ENCODE measurements at regions not wholly inside any gene's neighbourhood (a gene's known extent, or its start where the extent isn't known, plus 50 kb on each side); places are given as distances from the start of the nearest gene placed in this dataset.

DNA sequence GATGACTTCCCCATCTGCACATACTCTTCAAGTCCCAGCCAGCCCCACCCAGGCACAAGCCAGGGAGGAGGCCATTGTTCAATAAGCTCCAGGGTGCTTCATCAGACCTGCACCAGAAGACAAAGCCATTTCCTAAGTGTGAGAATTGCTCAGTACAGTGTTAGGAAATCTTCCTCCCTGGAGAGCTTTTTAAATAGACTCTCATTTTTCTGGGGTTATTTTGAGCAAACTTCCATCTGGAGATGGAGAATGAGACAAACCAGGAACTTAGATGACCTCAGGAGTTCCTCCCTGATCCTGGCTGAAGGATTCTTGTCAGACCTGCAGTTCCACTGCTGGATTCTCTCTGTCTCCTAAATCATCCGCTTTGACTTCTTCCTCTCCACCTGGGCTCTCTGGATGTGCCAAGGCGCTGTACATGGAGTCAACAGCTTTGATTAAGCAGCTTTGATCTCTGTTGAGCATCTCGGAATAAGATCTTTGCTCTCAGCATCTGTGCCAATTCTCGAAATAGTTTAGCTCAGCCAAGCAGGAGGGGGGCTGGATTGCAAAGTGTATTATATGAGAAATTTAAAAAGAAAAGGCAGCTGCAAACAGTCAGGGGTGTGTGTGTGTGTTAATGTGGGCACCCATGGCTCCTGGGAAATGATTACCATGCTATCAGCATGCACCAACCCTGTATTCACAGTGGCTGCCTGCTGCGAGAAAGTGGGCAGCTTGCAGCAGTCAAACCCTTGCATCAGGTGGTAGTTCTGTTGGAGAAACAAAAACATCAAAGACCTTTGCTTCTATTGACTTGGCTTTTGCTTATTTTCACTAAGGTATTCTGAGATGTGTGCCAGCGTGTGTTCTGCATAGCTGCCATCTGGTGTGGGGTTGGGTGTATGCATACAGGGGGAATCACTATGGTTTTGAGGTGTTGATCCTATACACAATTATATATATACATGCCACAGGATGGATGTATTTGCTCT lies 70.2 kb upstream of the NAV2 start:
- DNase-seq (no peak), ATAC-seq (ENCODE audit: insufficient read depth, low FRiP score) (no peak)
- Histone ChIP-seq H3K27ac (ENCODE audit: low read depth in 1 of 2, low read length in 1 of 2) (peak overlapping the region in 1 of 2 donors; percentile 14), H3K9me3 (ENCODE audit: control insufficient read depth in 4 of 4, insufficient read depth in 3 of 4, low read length in 3 of 4) (no peaks in the 10 kb centered on the region), H3K4me3 (no peak overlapping the region), H3K4me1 (ENCODE audit: control insufficient read depth in 5 of 5, insufficient read depth in 5 of 5, low read length in 5 of 5) (peaks cover 0 to 17% (median 1%) of the 10 kb centered on the region in 5 donors), H3K36me3 (ENCODE audit: control insufficient read depth in 4 of 4, insufficient read depth in 4 of 4, low read length in 4 of 4) (no peaks in the 10 kb centered on the region), H3K9ac (ENCODE audit: insufficient read depth in 1 of 2, low read length in 2 of 2) (no peak overlapping the region), H3K27me3 (ENCODE audit: control insufficient read depth in 3 of 3, insufficient read depth in 3 of 3, low read length in 2 of 3) (no peaks in the 10 kb centered on the region)
- TF ChIP-seq, protein P1, sequence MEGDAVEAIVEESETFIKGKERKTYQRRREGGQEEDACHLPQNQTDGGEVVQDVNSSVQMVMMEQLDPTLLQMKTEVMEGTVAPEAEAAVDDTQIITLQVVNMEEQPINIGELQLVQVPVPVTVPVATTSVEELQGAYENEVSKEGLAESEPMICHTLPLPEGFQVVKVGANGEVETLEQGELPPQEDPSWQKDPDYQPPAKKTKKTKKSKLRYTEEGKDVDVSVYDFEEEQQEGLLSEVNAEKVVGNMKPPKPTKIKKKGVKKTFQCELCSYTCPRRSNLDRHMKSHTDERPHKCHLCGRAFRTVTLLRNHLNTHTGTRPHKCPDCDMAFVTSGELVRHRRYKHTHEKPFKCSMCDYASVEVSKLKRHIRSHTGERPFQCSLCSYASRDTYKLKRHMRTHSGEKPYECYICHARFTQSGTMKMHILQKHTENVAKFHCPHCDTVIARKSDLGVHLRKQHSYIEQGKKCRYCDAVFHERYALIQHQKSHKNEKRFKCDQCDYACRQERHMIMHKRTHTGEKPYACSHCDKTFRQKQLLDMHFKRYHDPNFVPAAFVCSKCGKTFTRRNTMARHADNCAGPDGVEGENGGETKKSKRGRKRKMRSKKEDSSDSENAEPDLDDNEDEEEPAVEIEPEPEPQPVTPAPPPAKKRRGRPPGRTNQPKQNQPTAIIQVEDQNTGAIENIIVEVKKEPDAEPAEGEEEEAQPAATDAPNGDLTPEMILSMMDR (IDR thresholded peaks at IDR 0.05; ENCODE audit: control extremely low read depth, extremely low read depth): no peak
- 78 to 84% methylated on average over 6 of the region's 6 CpGs for WGBS, 2 donors

DNA sequence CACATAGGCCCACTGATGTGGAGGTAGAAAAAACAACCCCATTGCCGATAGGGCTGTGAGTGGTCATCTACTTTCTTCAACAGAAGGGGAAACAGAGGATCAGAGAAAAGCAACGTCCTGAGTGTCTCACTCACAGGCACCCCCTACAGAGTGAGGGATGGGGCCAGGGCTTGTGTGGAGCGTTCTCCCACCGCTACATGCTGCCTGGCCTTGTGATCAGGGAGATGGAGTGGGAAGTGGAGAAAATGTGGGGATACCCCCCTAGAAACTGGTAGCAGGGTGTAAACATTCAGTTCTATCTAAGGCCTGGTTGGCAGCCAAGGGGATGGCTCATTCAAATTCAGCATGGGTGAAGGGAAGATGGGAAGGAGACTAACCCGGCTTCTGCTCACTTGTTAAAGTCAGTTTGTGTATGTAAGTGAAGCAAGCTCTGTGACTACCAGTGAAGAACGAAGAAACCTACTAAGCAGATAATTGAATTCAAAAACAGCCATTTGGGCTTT lies 73.0 kb upstream of the NAV2 start:
- no peaks in the 10 kb centered on the region for H3K9me3 ChIP-seq (ENCODE audit: control insufficient read depth in 4 of 4, insufficient read depth in 3 of 4, low read length in 3 of 4)
- 92 to 96% methylated on average over 6 of the region's 6 CpGs for WGBS, 2 donors
- no peak overlapping the region for H3K4me3 ChIP-seq
- peaks cover 0 to 4% (median 1%) of the 10 kb centered on the region in 5 donors for H3K4me1 ChIP-seq (ENCODE audit: control insufficient read depth in 5 of 5, insufficient read depth in 5 of 5, low read length in 5 of 5)
- H3K27ac ChIP-seq (ENCODE audit: low read depth in 1 of 2, low read length in 1 of 2): no peak overlapping the region
- DNase-seq (no peak), ATAC-seq (ENCODE audit: insufficient read depth, low FRiP score) (no peak)
- no peaks in the 10 kb centered on the region for H3K36me3 ChIP-seq (ENCODE audit: control insufficient read depth in 4 of 4, insufficient read depth in 4 of 4, low read length in 4 of 4)
- no peak overlapping the region for H3K9ac ChIP-seq (ENCODE audit: insufficient read depth in 1 of 2, low read length in 2 of 2)
- no peaks in the 10 kb centered on the region for H3K27me3 ChIP-seq (ENCODE audit: control insufficient read depth in 3 of 3, insufficient read depth in 3 of 3, low read length in 2 of 3)
- TF ChIP-seq, protein P1 (IDR thresholded peaks at IDR 0.05; ENCODE audit: control extremely low read depth, extremely low read depth): no peak

DNA sequence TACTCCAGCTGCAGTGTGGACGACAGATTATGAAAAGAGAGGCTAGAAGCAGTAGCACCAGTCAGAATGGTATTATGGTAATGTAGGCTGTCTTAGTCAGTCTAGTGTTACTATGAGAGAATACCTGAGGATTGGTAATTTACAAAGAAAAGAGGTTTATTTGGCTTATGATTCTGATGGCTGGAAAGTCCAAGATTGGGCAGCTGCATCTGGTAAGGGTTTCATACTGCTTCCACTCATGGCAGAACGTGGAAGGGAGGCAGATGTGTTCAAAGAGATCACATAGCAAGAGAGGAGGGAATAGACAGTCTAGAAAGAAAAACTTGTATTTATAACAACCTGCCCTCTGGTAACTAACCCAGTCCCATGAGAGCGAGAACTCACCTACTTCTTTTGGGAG lies 77.3 kb upstream of the NAV2 start:
- Histone ChIP-seq H3K27ac (ENCODE audit: low read depth in 1 of 2, low read length in 1 of 2) (no peak overlapping the region), H3K4me3 (no peak overlapping the region), H3K4me1 (ENCODE audit: control insufficient read depth in 5 of 5, insufficient read depth in 5 of 5, low read length in 5 of 5) (peaks cover 0 to 7% (median 0%) of the 10 kb centered on the region in 5 donors), H3K27me3 (ENCODE audit: control insufficient read depth in 3 of 3, insufficient read depth in 3 of 3, low read length in 2 of 3) (no peaks in the 10 kb centered on the region), H3K36me3 (ENCODE audit: control insufficient read depth in 4 of 4, insufficient read depth in 4 of 4, low read length in 4 of 4) (no peaks in the 10 kb centered on the region), H3K9me3 (ENCODE audit: control insufficient read depth in 4 of 4, insufficient read depth in 3 of 4, low read length in 3 of 4) (no peaks in the 10 kb centered on the region), H3K9ac (ENCODE audit: insufficient read depth in 1 of 2, low read length in 2 of 2) (no peak overlapping the region)
- DNase-seq: no peak
- TF ChIP-seq, protein P1 (IDR thresholded peaks at IDR 0.05; ENCODE audit: control extremely low read depth, extremely low read depth): no peak
- ATAC-seq (ENCODE audit: insufficient read depth, low FRiP score): no peak
- 92 to 97% methylated on average over 3 of the region's 3 CpGs for WGBS, 2 donors

All from lung (tissue), 11 donors.